Progenitor cell of endocrine pancreas (in vitro differentiated cells): ENCODE measurements at regions not wholly inside any gene's neighbourhood (a gene's known extent, or its start where the extent isn't known, plus 50 kb on each side); places are given as distances from the start of the nearest gene placed in this dataset.
"Not testable (repeated sequence)": the region's sequence is repeated elsewhere in the genome, so short reads cannot be mapped to it uniquely, and the experiment has no call there.

Experiments
- DNase-seq: peaks from one replicate; pipeline ENCODE4 v3.0.0; 2021; ENCODE audit warnings: low spot score; ENCODE audit not compliant: unreplicated experiment
- H3K27ac Mint-ChIP-seq: 2 replicates; pipeline ENCODE4 v1.8.0; 2021; ENCODE audit warnings: mild to moderate bottlenecking, moderate library complexity, mixed read lengths
- H3K27me3 Mint-ChIP-seq: 2 replicates; pipeline ENCODE4 v1.8.0; 2021; ENCODE audit warnings: mixed read lengths
- H3K36me3 Mint-ChIP-seq: 2 replicates; pipeline ENCODE4 v1.8.0; 2022; ENCODE audit warnings: mixed read lengths; ENCODE audit not compliant: insufficient read depth
- H3K4me1 Mint-ChIP-seq: 2 replicates; pipeline ENCODE4 v1.8.0; 2021; ENCODE audit warnings: low read depth, mixed read lengths
- H3K4me3 Mint-ChIP-seq: 2 replicates; pipeline ENCODE4 v1.8.0; 2021; ENCODE audit warnings: low read depth, mild to moderate bottlenecking, moderate library complexity, mixed read lengths
- H3K9me3 Mint-ChIP-seq: 2 replicates; pipeline ENCODE4 v1.8.0; 2021; ENCODE audit warnings: low read depth, mixed read lengths
- TF ChIP-seq, protein P1 (sequence below): fragments of 200-600 bp; sonication (generic); IDR thresholded peaks from one replicate; pipeline ENCODE4 v1.5.0; 2021; ENCODE audit warnings: antibody characterized with exemption, mild to moderate bottlenecking; ENCODE audit not compliant: unreplicated experiment

DNA sequence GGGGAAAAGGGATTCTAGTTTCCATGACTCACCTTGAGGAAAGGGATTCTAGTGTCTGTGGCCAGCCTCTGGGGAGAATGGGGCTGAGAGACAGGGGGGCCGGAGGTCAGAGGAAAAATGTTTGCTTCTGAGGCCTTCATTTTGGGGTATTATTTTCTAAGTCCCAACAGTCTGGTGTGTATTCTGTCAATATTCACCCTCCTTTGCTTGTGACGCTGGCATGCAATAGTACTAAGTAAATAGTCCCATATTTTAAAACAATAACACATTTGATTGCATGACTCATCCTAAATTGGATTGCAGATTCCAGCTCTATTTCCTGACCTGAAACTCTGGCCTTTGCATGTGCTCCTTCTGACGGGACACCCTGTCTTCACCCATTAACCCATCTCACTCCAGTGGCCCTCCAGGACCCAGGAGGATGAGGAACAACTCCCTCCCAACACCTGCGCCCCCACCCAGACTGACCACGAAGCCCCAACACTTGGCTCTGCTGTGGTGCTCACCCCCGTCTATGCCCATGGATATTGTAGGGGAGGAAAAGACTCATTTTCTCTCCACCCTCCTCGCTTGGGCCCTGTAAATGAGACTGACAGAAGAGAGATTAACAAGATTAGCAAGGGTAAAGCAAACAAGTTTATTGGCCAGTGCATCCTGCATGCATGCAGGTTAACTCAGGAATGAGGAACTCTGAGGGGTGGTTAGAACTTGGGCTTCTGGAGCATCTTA, 495.6 kb upstream of the KLF6 start:
- DNase-seq, result no peak
- Mint-ChIP-seq H3K9me3 (no peaks in the 10 kb centered on the region), H3K36me3 (no peaks in the 10 kb centered on the region), H3K4me3 (no peak overlapping the region), H3K4me1 (peaks cover 10% of the 10 kb centered on the region), H3K27me3 (peaks cover 21% of the 10 kb centered on the region), H3K27ac (no peak overlapping the region)
- TF ChIP-seq, protein P1, sequence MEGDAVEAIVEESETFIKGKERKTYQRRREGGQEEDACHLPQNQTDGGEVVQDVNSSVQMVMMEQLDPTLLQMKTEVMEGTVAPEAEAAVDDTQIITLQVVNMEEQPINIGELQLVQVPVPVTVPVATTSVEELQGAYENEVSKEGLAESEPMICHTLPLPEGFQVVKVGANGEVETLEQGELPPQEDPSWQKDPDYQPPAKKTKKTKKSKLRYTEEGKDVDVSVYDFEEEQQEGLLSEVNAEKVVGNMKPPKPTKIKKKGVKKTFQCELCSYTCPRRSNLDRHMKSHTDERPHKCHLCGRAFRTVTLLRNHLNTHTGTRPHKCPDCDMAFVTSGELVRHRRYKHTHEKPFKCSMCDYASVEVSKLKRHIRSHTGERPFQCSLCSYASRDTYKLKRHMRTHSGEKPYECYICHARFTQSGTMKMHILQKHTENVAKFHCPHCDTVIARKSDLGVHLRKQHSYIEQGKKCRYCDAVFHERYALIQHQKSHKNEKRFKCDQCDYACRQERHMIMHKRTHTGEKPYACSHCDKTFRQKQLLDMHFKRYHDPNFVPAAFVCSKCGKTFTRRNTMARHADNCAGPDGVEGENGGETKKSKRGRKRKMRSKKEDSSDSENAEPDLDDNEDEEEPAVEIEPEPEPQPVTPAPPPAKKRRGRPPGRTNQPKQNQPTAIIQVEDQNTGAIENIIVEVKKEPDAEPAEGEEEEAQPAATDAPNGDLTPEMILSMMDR, result no peak

DNA sequence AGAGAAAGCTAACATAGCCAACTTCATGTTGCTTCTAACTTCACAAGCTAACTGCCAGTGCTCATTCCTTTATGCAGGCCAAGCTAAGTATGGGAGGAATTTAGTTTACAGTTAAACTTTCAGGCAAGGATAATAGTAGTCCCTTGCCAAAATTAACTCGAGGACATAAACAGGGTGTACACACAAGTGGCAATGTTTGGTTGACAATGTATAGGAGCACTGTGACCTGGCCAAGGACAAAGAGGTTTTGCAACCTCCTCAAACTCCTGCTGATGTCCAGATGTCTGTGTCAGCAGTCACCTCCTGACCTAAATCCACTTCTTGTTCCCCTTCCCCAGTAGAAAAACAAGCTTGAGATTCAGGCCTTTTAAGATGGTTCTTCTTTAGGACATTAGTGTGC, 494.6 kb upstream of the KLF6 start:
- Mint-ChIP-seq H3K27me3 (peaks cover 21% of the 10 kb centered on the region), H3K27ac (no peak overlapping the region), H3K4me3 (no peak overlapping the region), H3K9me3 (no peaks in the 10 kb centered on the region), H3K4me1 (peaks cover 10% of the 10 kb centered on the region), H3K36me3 (no peaks in the 10 kb centered on the region)
- DNase-seq, result no peak
- TF ChIP-seq, protein P1, result no peak

DNA sequence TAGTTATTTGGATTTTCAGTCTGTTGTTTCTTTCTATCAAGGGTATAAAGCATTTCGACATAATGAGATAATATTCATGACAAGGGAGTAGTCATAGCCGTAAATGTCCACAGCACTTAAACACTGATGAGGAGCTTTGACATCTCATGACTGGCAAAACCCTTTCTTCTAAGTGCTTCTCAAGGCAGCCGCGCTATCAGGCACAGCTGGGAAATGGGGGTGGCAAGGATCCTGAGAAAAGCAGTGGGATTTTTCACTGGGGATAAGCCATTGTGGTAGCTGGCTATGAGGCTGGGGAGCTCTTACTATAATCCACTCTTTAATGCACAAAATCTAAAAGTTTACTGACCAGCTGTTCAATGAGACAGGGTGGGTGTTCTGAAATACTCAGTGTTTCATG, 493.2 kb upstream of the KLF6 start:
- DNase-seq, result no peak
- no peaks in the 10 kb centered on the region for H3K36me3 Mint-ChIP-seq
- H3K9me3 Mint-ChIP-seq, result no peaks in the 10 kb centered on the region
- peaks cover 10% of the 10 kb centered on the region for H3K4me1 Mint-ChIP-seq
- H3K4me3 Mint-ChIP-seq, result no peak overlapping the region
- no peak overlapping the region for H3K27ac Mint-ChIP-seq
- TF ChIP-seq, protein P1, result no peak
- peaks cover 21% of the 10 kb centered on the region for H3K27me3 Mint-ChIP-seq

GRCh38 chr10:4276151-4276550, 491.1 kb upstream of the KLF6 start:
- TF ChIP-seq, protein P1, result no peak
- H3K27me3 Mint-ChIP-seq, result peaks cover 14% of the 10 kb centered on the region
- H3K36me3 Mint-ChIP-seq, result peaks cover 1% of the 10 kb centered on the region
- peaks cover 6% of the 10 kb centered on the region for H3K4me1 Mint-ChIP-seq
- no peak overlapping the region for H3K4me3 Mint-ChIP-seq
- H3K27ac Mint-ChIP-seq, result no peak overlapping the region
- H3K9me3 Mint-ChIP-seq, result peaks cover 2% of the 10 kb centered on the region
- no peak for DNase-seq

GRCh38 chr10:4274671-4275070, 489.7 kb upstream of the KLF6 start:
- not testable (repeated sequence) for H3K27ac Mint-ChIP-seq, H3K9me3 Mint-ChIP-seq, DNase-seq, H3K4me1 Mint-ChIP-seq, H3K4me3 Mint-ChIP-seq, H3K36me3 Mint-ChIP-seq
- peaks cover 14% of the 10 kb centered on the region for H3K27me3 Mint-ChIP-seq

- Mint-ChIP-seq H3K27ac (peak overlapping the region; percentile 11), H3K27me3 (no peaks in the 10 kb centered on the region), H3K9me3 (peaks cover 6% of the 10 kb centered on the region), H3K4me3 (no peak overlapping the region), H3K4me1 (peaks cover 3% of the 10 kb centered on the region), H3K36me3 (peaks cover 1% of the 10 kb centered on the region)
- no peak for DNase-seq
- TF ChIP-seq, protein P1, result no peak
Observed at GRCh38 chr10:4271193-4271592, 486.2 kb upstream of the KLF6 start.
